ENCODE measurements at regions not wholly inside any gene's neighbourhood (a gene's known extent, or its start where the extent isn't known, plus 50 kb on each side); places are given as distances from the start of the nearest gene placed in this dataset.

DNA sequence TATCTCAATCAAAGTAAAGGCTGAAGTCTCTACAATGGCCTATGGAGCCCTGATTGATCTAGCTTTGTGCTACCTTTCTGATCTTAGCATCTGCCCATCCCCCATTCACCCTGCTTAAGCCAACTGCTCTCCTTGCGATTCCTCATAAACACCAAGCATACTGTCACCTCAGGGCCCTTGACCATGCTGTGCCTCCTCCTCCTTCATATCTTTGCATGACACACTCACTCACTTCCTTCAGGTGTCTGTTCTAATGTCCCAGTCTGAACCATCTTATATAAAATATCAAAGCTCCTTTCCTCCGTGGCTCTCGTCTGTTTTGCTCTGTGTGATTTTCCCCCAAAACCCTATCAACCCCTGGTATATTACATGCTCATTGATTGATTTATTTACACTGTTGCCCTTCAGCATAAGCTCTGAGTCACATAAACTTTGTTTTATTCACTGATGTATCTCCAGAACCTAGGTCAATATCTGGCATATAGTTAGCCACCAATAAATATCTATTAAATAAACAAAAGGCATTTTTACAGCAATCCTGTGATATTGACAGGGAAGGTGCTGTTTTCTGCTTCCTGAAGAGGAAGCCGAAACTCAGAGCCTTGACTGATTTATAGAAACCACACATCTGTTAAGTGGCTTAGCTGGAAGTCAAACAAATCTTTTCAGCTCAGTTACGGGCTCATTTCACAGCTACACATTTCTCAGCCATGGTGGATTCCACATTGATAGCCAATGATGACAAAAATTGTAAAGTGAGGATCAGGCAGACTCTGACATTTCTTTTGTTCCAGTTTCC is 103.6 kb downstream of the BOD1 start:
- TF ChIP-seq TAF1 (IDR thresholded peaks at IDR 0.05; ENCODE audit: borderline replicate concordance, low read depth, low read length) (no peak), POLR2AphosphoS5 (IDR thresholded peaks at IDR 0.05; ENCODE audit: low read depth, low read length) (no peak), MXI1 (IDR thresholded peaks at IDR 0.05; ENCODE audit: low read depth, low read length) (no peak), TCF12 (IDR thresholded peaks at IDR 0.05) (no peak), NRF1 (IDR thresholded peaks at IDR 0.05; ENCODE audit: low read depth, low read length) (no peak), RAD21 (IDR thresholded peaks at IDR 0.05; ENCODE audit: low read length) (no peak)
- TF ChIP-seq, protein P1, sequence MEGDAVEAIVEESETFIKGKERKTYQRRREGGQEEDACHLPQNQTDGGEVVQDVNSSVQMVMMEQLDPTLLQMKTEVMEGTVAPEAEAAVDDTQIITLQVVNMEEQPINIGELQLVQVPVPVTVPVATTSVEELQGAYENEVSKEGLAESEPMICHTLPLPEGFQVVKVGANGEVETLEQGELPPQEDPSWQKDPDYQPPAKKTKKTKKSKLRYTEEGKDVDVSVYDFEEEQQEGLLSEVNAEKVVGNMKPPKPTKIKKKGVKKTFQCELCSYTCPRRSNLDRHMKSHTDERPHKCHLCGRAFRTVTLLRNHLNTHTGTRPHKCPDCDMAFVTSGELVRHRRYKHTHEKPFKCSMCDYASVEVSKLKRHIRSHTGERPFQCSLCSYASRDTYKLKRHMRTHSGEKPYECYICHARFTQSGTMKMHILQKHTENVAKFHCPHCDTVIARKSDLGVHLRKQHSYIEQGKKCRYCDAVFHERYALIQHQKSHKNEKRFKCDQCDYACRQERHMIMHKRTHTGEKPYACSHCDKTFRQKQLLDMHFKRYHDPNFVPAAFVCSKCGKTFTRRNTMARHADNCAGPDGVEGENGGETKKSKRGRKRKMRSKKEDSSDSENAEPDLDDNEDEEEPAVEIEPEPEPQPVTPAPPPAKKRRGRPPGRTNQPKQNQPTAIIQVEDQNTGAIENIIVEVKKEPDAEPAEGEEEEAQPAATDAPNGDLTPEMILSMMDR (IDR thresholded peaks at IDR 0.05) = no peak
